AG04450 (cell line): ENCODE measurements at regions not wholly inside any gene's neighbourhood (a gene's known extent, or its start where the extent isn't known, plus 50 kb on each side); places are given as distances from the start of the nearest gene placed in this dataset.

Experiments
- CTCF ChIA-PET: fragments of 300-600, 350-600 bp; formaldehyde crosslinking; extraction: SDS; loops from one replicate; lab custom pipeline; 2022; ENCODE audit warnings: antibody characterized with exemption, inconsistent platforms; lab: Charles Lee
- POLR2A ChIA-PET: fragments of 350-600 bp; formaldehyde crosslinking; extraction: SDS; loops from one replicate; lab custom pipeline; 2021; ENCODE audit warnings: antibody characterized with exemption, inconsistent platforms; lab: Yijun Ruan, JAX
- DNase-seq: peaks from one replicate; pipeline ENCODE4 v3.0.0-alpha.2; 2011; ENCODE audit warnings: low read depth, low spot score
- H3K27ac ChIP-seq: one replicate; pipeline ENCODE4 v1.5.1; 2012; ENCODE audit warnings: low read depth, low read length, control low read depth
- H3K27me3 ChIP-seq: one replicate; pipeline ENCODE4 v1.6.0; 2012; ENCODE audit warnings: low read length; ENCODE audit not compliant: control insufficient read depth, insufficient read depth
- H3K4me3 ChIP-seq: 2 replicates; pipeline ENCODE4 v1.5.1; 2011; ENCODE audit warnings: mild to moderate bottlenecking, low read depth, low read length, control low read depth
- H3K9me3 ChIP-seq: 2 replicates; pipeline ENCODE4 v1.5.1; 2012; ENCODE audit warnings: low read length; ENCODE audit not compliant: control insufficient read depth, insufficient read depth
- TF ChIP-seq, protein P1 (sequence below): IDR thresholded peaks from 2 replicates; pipeline ENCODE4 v1.5.1; 2011; ENCODE audit warnings: low read depth, low read length, control low read depth, inconsistent platforms

GRCh38 chr13:50077431-50077830, 62.2 kb downstream of the KCNRG start:
- H3K27ac ChIP-seq = no peak overlapping the region
- ChIA-PET POLR2A (no interaction called here), CTCF (interaction anchor here (1.2 to 5.1 kb wide), 3 partner anchors 79 to 724 kb away, joined by 4 to 36 read pairs (median 7); partner anchors contain the start of gene TRIM13)
- H3K9me3 ChIP-seq = no peaks in the 10 kb centered on the region
- TF ChIP-seq, protein P1, sequence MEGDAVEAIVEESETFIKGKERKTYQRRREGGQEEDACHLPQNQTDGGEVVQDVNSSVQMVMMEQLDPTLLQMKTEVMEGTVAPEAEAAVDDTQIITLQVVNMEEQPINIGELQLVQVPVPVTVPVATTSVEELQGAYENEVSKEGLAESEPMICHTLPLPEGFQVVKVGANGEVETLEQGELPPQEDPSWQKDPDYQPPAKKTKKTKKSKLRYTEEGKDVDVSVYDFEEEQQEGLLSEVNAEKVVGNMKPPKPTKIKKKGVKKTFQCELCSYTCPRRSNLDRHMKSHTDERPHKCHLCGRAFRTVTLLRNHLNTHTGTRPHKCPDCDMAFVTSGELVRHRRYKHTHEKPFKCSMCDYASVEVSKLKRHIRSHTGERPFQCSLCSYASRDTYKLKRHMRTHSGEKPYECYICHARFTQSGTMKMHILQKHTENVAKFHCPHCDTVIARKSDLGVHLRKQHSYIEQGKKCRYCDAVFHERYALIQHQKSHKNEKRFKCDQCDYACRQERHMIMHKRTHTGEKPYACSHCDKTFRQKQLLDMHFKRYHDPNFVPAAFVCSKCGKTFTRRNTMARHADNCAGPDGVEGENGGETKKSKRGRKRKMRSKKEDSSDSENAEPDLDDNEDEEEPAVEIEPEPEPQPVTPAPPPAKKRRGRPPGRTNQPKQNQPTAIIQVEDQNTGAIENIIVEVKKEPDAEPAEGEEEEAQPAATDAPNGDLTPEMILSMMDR = no peak
- H3K4me3 ChIP-seq = no peak overlapping the region
- DNase-seq = no peak
- H3K27me3 ChIP-seq = no peaks in the 10 kb centered on the region

DNA sequence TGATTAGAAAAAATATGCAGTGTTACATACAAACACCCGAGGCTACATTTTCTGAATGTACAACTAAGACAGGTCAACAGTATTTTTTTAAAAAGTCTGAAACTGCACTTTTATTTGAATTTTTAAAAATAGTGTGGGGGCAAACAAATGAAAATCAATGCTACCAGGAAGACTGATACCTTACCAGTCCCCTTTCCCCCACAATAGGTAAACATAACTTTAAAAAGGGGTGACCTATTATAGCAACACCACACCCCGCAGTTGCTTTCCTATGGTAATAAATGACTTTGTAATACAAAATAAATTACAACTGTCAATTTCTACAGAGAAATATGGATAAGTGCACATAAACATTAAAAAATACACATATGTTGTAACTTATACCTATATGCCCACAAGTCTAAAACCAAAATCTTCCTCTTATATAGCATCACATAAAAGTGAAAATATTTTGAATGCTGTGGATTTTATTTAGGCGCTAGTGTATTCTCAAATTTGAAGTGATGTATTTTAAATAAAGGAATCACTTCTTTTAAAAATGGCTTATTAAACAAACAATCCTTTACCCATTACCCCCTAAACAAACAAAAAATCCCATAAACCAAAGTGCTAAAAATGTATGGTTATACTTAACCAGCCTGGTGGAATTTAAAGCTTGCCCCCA, 63.1 kb downstream of the KCNRG start:
- Histone ChIP-seq H3K9me3 (no peaks in the 10 kb centered on the region), H3K27ac (no peak overlapping the region), H3K27me3 (no peaks in the 10 kb centered on the region), H3K4me3 (peak overlapping the region; percentile 23; the same call in 1 of the 2 replicates)
- TF ChIP-seq, protein P1 = no peak
- ChIA-PET CTCF (interaction anchor here (0.6 to 5.1 kb wide), 4 partner anchors 80 to 723 kb away, joined by 4 to 36 read pairs (median 6); partner anchors contain the start of gene TRIM13), POLR2A (interaction anchor here (3.4 kb wide), 1 partner anchor 81 kb away, joined by 24 read pairs; the partner anchor contains the start of gene TRIM13)
- DNase-seq = no peak

- Histone ChIP-seq H3K9me3 (no peaks in the 10 kb centered on the region), H3K27me3 (no peaks in the 10 kb centered on the region), H3K4me3 (peak overlapping the region; percentile 94), H3K27ac (no peak overlapping the region)
- ChIA-PET POLR2A (interaction anchor here (0.6 to 3.4 kb wide), 3 partner anchors 45 to 102 kb away, joined by 5 to 24 read pairs (median 6); partner anchors contain the start of gene TRIM13), CTCF (interaction anchor here (0.6 to 5.1 kb wide), 2 partner anchors 81 to 282 kb away, joined by 4 to 36 read pairs; partner anchors contain the start of gene TRIM13)
- TF ChIP-seq, protein P1 = no peak
- no peak for DNase-seq
These were observed 63.8 kb downstream of the KCNRG start for GRCh38 chr13:50078895-50079654.

- Histone ChIP-seq H3K27me3 (no peaks in the 10 kb centered on the region), H3K9me3 (no peaks in the 10 kb centered on the region), H3K27ac (peak overlapping the region; percentile 79), H3K4me3 (peak overlapping the region; percentile 94)
- TF ChIP-seq, protein P1 = no peak
- POLR2A ChIA-PET = interaction anchor here (0.6 to 3.4 kb wide), 3 partner anchors 44 to 103 kb away, joined by 5 to 24 read pairs (median 6); partner anchors contain the start of gene TRIM13
- CTCF ChIA-PET = interaction anchor here (0.7 to 5.1 kb wide), 2 partner anchors 82 to 1207 kb away, joined by 3 to 36 read pairs; partner anchors contain the start of gene TRIM13
- no peak for DNase-seq
These were observed 64.5 kb downstream of the KCNRG start for GRCh38 chr13:50079655-50080202.
